ENCODE measurements at regions not wholly inside any gene's neighbourhood (a gene's known extent, or its start where the extent isn't known, plus 50 kb on each side); places are given as distances from the start of the nearest gene placed in this dataset.

DNA sequence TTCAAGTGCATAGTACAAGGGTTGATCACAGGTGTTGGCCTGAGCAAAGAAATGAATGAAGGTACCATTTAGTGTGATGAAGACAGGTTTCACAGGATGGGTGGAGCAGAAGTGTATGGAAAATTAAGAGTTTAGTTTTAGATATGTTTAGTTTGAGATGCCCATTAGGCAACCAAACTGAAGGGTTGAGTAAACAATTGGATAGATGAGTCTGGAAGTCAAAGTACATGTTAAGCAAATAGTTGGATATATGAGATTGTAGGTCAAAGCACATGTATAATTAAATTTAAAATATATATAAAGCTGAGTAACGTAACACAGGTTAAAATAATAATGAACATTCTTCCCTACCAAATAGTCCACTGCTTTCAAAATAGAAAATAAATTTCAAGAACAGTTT, 237.1 kb upstream of the PCSK5 start:
- TF ChIP-seq GATA2 (IDR thresholded peaks at IDR 0.05; ENCODE audit: low read depth, low read length) = no peak
- TF ChIP-seq GATA3 (IDR thresholded peaks at IDR 0.05; ENCODE audit: low read depth, low read length) = no peak

Data from SH-SY5Y (cell line).